PC-3 (cell line): ENCODE measurements at regions not wholly inside any gene's neighbourhood (a gene's known extent, or its start where the extent isn't known, plus 50 kb on each side); places are given as distances from the start of the nearest gene placed in this dataset.

Source experiments
- ATAC-seq: fragments of 200-7000 bp; cut with Tn5 transposase; 2 replicates; pipeline ENCODE4 v1.9.1; 2020; ENCODE audit warnings: mild to moderate bottlenecking, moderate library complexity
- BruUV-seq: library from RNA; stranded (reverse); fragments of 400-500 nt; replicated peaks from 2 replicates; lab custom pipeline; 2021; lab: Mats Ljungman, UMichigan
- CTCF ChIA-PET: fragments of 300-600 bp; sonication (Branson Sonifier 250); formaldehyde crosslinking; loops from one replicate; lab custom pipeline; 2022; ENCODE audit warnings: antibody characterized with exemption; lab: Charles Lee
- POLR2A ChIA-PET: fragments of 300-600 bp; sonication (Branson Sonifier 250); formaldehyde crosslinking; loops from one replicate; lab custom pipeline; 2022; ENCODE audit warnings: antibody characterized with exemption; ENCODE audit not compliant: unreplicated experiment; lab: Charles Lee
- DNase-seq: peaks from one replicate; pipeline ENCODE4 v3.0.0-alpha.2; 2015
- H2AFZ ChIP-seq: fragments of 300-600 bp; sonication (generic); 2 replicates; pipeline ENCODE4 v1.6.0; 2016; ENCODE audit warnings: antibody characterized with exemption, low read length
- H3F3A ChIP-seq: fragments of 300-600 bp; sonication (generic); one replicate; pipeline ENCODE4 v1.6.0; 2017; ENCODE audit warnings: antibody characterized with exemption, low read length, control low read depth, mild to moderate bottlenecking; ENCODE audit not compliant: unreplicated experiment
- H3K27ac ChIP-seq: fragments of 300-600 bp; sonication (generic); 2 replicates; pipeline ENCODE4 v1.5.1; 2016; ENCODE audit warnings: mild to moderate bottlenecking, low read length
- H3K27me3 ChIP-seq: fragments of 300-600 bp; sonication (generic); 2 replicates; pipeline ENCODE4 v1.6.1; 2016; ENCODE audit warnings: low read length, mixed read lengths
- H3K36me3 ChIP-seq: fragments of 300-600 bp; sonication (generic); 2 replicates; pipeline ENCODE4 v1.6.1; 2016; ENCODE audit warnings: low read depth, mixed run types, low read length, mixed read lengths
- H3K4me1 ChIP-seq: fragments of 300-600 bp; sonication (generic); 2 replicates; pipeline ENCODE4 v1.5.1; 2016; ENCODE audit warnings: low read length; ENCODE audit not compliant: insufficient read depth
- H3K4me2 ChIP-seq: fragments of 300-600 bp; sonication (generic); 2 replicates; pipeline ENCODE4 v1.6.0; 2016; ENCODE audit warnings: low read length
- H3K4me3 ChIP-seq: fragments of 300-600 bp; sonication (generic); 2 replicates; pipeline ENCODE4 v1.5.1; 2016; ENCODE audit warnings: mild to moderate bottlenecking, low read length, mixed read lengths
- H3K79me2 ChIP-seq: fragments of 300-600 bp; sonication (generic); 2 replicates; pipeline ENCODE4 v1.6.1; 2017; ENCODE audit warnings: low read length, mixed read lengths
- H3K9ac ChIP-seq: fragments of 300-600 bp; sonication (generic); 2 replicates; pipeline ENCODE4 v1.6.0; 2016; ENCODE audit warnings: mild to moderate bottlenecking, low read length
- H3K9me2 ChIP-seq: fragments of 300-600 bp; sonication (generic); replicated peaks from 2 replicates; pipeline ENCODE4 v1.6.1; 2016; ENCODE audit warnings: mixed run types, low read length, mixed read lengths
- H3K9me3 ChIP-seq: fragments of 300-600 bp; sonication (generic); 2 replicates; pipeline ENCODE4 v1.6.1; 2016; ENCODE audit warnings: low read length, mixed read lengths
- H4K20me1 ChIP-seq: fragments of 300-600 bp; sonication (generic); 2 replicates; pipeline ENCODE4 v1.6.1; 2016; ENCODE audit warnings: low read length, mixed read lengths
- EZH2 ChIP-seq: fragments of 300-600 bp; sonication (generic); IDR thresholded peaks from one replicate; pipeline ENCODE4 v1.6.1; 2017; ENCODE audit warnings: antibody characterized with exemption, mild to moderate bottlenecking, low read length; ENCODE audit not compliant: unreplicated experiment
- EZH2phosphoT487 ChIP-seq: fragments of 300-600 bp; sonication (generic); IDR thresholded peaks from 2 replicates; pipeline ENCODE4 v1.6.1; 2018; ENCODE audit warnings: mild to moderate bottlenecking, antibody characterized with exemption, low read length, borderline replicate concordance
- intact Hi-C: fragments of 100-400 bp; cut with micrococcal nuclease; formaldehyde crosslinking; loops from 2 replicates; pipeline ENCODE4 v1.9.0; 2023
- TF ChIP-seq, protein P1 (sequence below): fragments of 300-600 bp; sonication (generic); conservative IDR thresholded peaks from 2 replicates; pipeline ENCODE4 v1.5.1; 2017; ENCODE audit warnings: antibody characterized with exemption, low read depth, mild to moderate bottlenecking, low read length

DNA sequence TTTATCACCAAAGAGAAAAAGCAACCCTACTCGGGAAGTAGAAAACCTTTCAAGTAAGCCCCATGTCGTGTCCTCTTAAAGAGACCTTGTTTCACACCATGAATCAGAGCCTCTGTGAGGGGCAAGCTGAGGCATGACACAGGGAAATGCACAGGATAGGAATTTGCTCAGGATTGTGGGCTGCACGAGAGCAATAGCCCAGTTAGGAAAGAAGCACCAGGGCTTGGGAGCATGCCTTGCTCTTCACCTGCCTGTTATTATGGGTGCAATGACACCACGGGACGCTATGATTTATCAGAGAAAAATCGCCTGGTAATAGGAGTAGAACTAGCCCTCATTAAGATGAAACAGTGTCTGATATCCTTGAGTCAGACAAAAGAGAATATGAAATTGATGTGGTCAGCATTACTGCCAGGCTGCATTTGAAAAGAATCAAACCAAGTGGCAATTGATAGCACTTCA, 562.9 kb upstream of the NRP1 start:
- H3K27ac ChIP-seq: no peak overlapping the region
- DNase-seq: no peak

DNA sequence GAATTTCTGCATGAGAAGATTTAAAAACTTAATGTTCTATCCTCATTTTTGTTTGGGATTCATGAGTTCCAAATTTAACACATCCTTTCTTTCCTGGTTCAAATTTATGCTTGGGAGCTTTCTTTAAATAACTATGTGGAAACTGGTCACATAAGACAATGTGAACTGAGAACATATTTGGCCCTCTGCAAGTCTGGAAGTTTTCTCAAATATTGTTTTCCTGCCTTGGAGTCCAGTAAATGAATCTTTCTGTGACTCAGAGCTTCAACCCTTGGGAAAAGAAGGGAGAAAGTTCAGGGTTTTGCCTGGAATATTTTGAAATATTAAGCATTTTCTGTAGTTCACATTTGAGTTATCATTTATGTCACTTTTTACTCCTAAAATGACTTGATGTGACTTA, 559.0 kb upstream of the NRP1 start:
- CTCF ChIA-PET: interaction anchor here (0.6 kb wide), 1 partner anchor 483 kb away, joined by 3 read pairs; no protein-coding TSS in a partner anchor
- Histone ChIP-seq H4K20me1 (no peaks in the 10 kb centered on the region), H3K79me2 (no peaks in the 10 kb centered on the region), H3K9me2 (no peaks in the 10 kb centered on the region), H3K9me3 (no peaks in the 10 kb centered on the region), H3K27me3 (no peaks in the 10 kb centered on the region), H3K4me3 (no peak overlapping the region), H3K4me2 (no peak overlapping the region), H3K36me3 (no peaks in the 10 kb centered on the region), H3F3A (no peaks in the 10 kb centered on the region), H3K4me1 (no peaks in the 10 kb centered on the region), H2AFZ (no peak overlapping the region), H3K9ac (no peak overlapping the region), H3K27ac (no peak overlapping the region)
- TF ChIP-seq, protein P1, sequence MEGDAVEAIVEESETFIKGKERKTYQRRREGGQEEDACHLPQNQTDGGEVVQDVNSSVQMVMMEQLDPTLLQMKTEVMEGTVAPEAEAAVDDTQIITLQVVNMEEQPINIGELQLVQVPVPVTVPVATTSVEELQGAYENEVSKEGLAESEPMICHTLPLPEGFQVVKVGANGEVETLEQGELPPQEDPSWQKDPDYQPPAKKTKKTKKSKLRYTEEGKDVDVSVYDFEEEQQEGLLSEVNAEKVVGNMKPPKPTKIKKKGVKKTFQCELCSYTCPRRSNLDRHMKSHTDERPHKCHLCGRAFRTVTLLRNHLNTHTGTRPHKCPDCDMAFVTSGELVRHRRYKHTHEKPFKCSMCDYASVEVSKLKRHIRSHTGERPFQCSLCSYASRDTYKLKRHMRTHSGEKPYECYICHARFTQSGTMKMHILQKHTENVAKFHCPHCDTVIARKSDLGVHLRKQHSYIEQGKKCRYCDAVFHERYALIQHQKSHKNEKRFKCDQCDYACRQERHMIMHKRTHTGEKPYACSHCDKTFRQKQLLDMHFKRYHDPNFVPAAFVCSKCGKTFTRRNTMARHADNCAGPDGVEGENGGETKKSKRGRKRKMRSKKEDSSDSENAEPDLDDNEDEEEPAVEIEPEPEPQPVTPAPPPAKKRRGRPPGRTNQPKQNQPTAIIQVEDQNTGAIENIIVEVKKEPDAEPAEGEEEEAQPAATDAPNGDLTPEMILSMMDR: no peak
- BruUV-seq: no TSS peak
- DNase-seq: no peak
- POLR2A ChIA-PET: no interaction called here
- intact Hi-C loops: no loop called here
- no peak for ATAC-seq

More for the DNA sequence above, 562.9 kb upstream of the NRP1 start:
- POLR2A ChIA-PET: interaction anchor here (0.7 kb wide), 1 partner anchor 110 kb away, joined by 4 read pairs; no protein-coding TSS in a partner anchor
- Histone ChIP-seq H3K36me3 (no peaks in the 10 kb centered on the region), H4K20me1 (no peaks in the 10 kb centered on the region), H3K4me2 (no peak overlapping the region), H2AFZ (no peak overlapping the region), H3K27me3 (no peaks in the 10 kb centered on the region), H3K9me3 (no peaks in the 10 kb centered on the region), H3K9ac (no peak overlapping the region), H3K9me2 (no peaks in the 10 kb centered on the region), H3K79me2 (no peaks in the 10 kb centered on the region), H3F3A (peaks cover 16% of the 10 kb centered on the region), H3K4me3 (no peak overlapping the region), H3K4me1 (peaks cover 29% of the 10 kb centered on the region)
- CTCF ChIA-PET: no interaction called here
- no TSS peak for BruUV-seq
- TF ChIP-seq EZH2phosphoT487 (no peak), EZH2 (no peak)
- TF ChIP-seq, protein P1: no peak
- intact Hi-C loops: no loop called here
- no peak for ATAC-seq

DNA sequence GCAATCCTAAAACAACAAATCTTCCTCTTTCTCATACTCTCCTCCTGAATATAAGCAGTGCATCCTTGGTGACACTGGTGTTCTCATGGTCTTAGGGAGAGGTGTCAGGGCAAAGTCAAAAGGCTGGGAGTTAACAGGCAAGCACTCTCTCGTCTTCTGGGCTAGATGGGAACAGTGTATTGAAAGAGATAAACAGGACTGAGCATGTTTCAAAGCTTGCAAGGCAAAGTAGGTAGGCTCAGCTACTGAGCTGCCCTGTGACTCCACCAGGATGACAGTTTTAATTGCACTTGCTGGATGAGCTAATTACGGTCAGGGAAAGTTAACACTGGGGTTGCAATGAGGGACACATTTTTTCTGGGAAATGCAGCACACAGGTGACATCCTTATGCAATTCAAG, 554.9 kb upstream of the NRP1 start:
- no TSS peak for BruUV-seq
- CTCF ChIA-PET: no interaction called here

More for the DNA sequence above, 554.9 kb upstream of the NRP1 start:
- Histone ChIP-seq H2AFZ (no peak overlapping the region), H3K9me2 (no peaks in the 10 kb centered on the region), H3K9me3 (no peaks in the 10 kb centered on the region), H4K20me1 (no peaks in the 10 kb centered on the region), H3K4me3 (no peak overlapping the region), H3F3A (no peaks in the 10 kb centered on the region), H3K4me2 (no peak overlapping the region), H3K27ac (no peak overlapping the region), H3K79me2 (no peaks in the 10 kb centered on the region), H3K36me3 (no peaks in the 10 kb centered on the region), H3K4me1 (no peaks in the 10 kb centered on the region), H3K9ac (no peak overlapping the region), H3K27me3 (no peaks in the 10 kb centered on the region)
- intact Hi-C loops: no loop called here
- ATAC-seq (no peak), DNase-seq (no peak)
- POLR2A ChIA-PET: no interaction called here
- no peak for TF ChIP-seq EZH2phosphoT487
- TF ChIP-seq, protein P1: no peak
- no peak for TF ChIP-seq EZH2
